ENCODE measurements at regions not wholly inside any gene's neighbourhood (a gene's known extent, or its start where the extent isn't known, plus 50 kb on each side); places are given as distances from the start of the nearest gene placed in this dataset.
"Not testable (repeated sequence)": the region's sequence is repeated elsewhere in the genome, so short reads cannot be mapped to it uniquely, and the experiment has no call there.

DNA sequence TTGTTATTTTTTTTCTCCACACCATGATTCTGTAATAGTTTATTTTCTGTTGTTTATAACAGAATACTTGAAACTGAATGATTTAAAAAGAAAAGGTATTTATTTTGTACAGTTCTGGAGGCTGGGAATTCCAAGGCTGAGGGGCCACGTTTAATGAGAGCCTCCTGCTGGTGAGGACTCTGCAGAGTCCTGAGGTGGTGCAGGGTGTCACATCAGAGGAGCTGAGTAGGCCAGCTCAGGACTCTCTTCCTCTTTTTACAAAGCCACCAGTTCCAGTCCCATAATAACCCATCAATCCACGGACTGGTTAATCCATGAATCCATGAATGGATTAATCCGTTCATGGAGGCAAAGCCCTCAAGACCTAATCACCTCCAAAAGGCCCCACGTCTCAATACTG is 71.6 kb downstream of the TFAP2A start:
- no peak overlapping the region for H3K4me3 ChIP-seq (ENCODE audit: control insufficient read depth in 1 of 2, extremely low read depth in 1 of 2, low read length in 1 of 2)
- H3K9me3 Mint-ChIP-seq: no peaks in the 10 kb centered on the region
- H3K36me3 Mint-ChIP-seq: no peaks in the 10 kb centered on the region

DNA sequence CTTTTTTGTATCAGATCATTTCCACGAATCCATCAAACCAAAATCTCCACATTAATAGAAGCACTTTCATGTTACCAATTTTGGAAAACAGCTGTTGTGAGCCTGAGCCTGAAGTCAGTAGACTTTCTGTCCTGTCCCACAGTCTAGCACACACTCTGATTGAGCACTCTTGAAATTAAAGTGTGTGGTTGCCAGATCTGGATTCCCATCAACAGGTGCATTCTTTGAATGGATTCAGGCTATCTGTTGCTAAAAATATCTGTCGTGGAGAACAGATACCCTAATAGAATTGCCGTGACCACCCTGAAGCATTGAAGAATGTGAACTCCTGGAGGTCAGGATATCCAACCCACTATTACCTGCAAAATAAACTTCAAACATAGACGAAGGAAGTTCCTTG is 73.3 kb downstream of the TFAP2A start:
- no peaks in the 10 kb centered on the region for H3K27me3 ChIP-seq (replicated peaks in 1 of 2; ENCODE audit: control insufficient read depth in 2 of 2, extremely low read depth in 1 of 2, insufficient read depth in 2 of 2, low read length in 1 of 2)
- no peaks in the 10 kb centered on the region for H3K9me3 ChIP-seq
- H3K9me3 Mint-ChIP-seq: no peaks in the 10 kb centered on the region
- H3K4me1 Mint-ChIP-seq: no peaks in the 10 kb centered on the region
- H3K27ac Mint-ChIP-seq: no peak overlapping the region
- no peak overlapping the region for H3K4me3 Mint-ChIP-seq
- ChIA-PET POLR2A (no interaction called here), CTCF (no interaction called here)
- H3K27me3 Mint-ChIP-seq: peaks cover 3 to 8% of the 10 kb centered on the region in 2 donors
- no peaks in the 10 kb centered on the region for H3K36me3 Mint-ChIP-seq
- no peak for DNase-seq
- H3K4me1 ChIP-seq (ENCODE audit: control insufficient read depth in 1 of 2, extremely low read depth in 1 of 2, insufficient read depth in 2 of 2, low read length in 2 of 2): no peaks in the 10 kb centered on the region
- no peak overlapping the region for H3K27ac ChIP-seq (ENCODE audit: low read length)
- H3K36me3 ChIP-seq (ENCODE audit: control insufficient read depth in 2 of 2, extremely low read depth in 1 of 2, insufficient read depth in 1 of 2, low read length in 1 of 2): no peaks in the 10 kb centered on the region
- H3K4me3 ChIP-seq (ENCODE audit: control insufficient read depth in 1 of 2, extremely low read depth in 1 of 2, low read length in 1 of 2): no peak overlapping the region
- WGBS (ENCODE audit: insufficient coverage): 80% methylated on average over 1 of the region's 4 CpGs
- ATAC-seq (replicated peaks in 1 of 4): no peak

More for the DNA sequence above, 71.6 kb downstream of the TFAP2A start:
- no peak for ATAC-seq (replicated peaks in 1 of 4)
- Mint-ChIP-seq H3K4me3 (no peak overlapping the region), H3K4me1 (no peaks in the 10 kb centered on the region), H3K27me3 (peaks cover 10% of the 10 kb centered on the region in 2 donors), H3K27ac (no peak overlapping the region)
- POLR2A ChIA-PET: no interaction called here
- no peak overlapping the region for H3K27ac ChIP-seq (ENCODE audit: low read length)
- no peaks in the 10 kb centered on the region for H3K27me3 ChIP-seq (replicated peaks in 1 of 2; ENCODE audit: control insufficient read depth in 2 of 2, extremely low read depth in 1 of 2, insufficient read depth in 2 of 2, low read length in 1 of 2)
- H3K9me3 ChIP-seq: no peaks in the 10 kb centered on the region
- CTCF ChIA-PET: no interaction called here
- no peak for DNase-seq
- no peaks in the 10 kb centered on the region for H3K36me3 ChIP-seq (ENCODE audit: control insufficient read depth in 2 of 2, extremely low read depth in 1 of 2, insufficient read depth in 1 of 2, low read length in 1 of 2)
- WGBS (ENCODE audit: insufficient coverage): no CpG with 5 or more reads among the region's 4 CpGs
- no peaks in the 10 kb centered on the region for H3K4me1 ChIP-seq (ENCODE audit: control insufficient read depth in 1 of 2, extremely low read depth in 1 of 2, insufficient read depth in 2 of 2, low read length in 2 of 2)

DNA sequence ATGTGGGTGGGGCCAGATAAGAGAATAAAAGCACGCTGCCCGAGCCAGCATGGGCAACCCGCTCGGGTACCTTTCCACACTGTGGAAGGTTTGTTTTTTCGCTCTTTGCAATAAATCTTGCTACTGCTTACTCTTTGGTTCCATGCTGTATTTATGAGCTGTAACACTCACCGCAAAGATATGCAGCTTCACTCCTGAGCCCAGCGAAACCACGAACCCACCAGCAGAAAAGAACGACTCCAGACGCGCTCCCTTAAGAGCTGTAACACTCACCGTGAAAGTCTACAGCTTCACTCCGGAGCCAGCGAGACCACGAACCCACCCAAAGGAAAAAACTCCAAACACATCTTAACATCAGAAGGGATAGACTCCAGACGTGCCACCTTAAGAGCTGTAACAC is 76.7 kb downstream of the TFAP2A start:
- ATAC-seq (replicated peaks in 1 of 4) (no peak), DNase-seq (no peak)
- Histone ChIP-seq H3K27ac (ENCODE audit: low read length) (no peak overlapping the region), H3K9me3 (no peaks in the 10 kb centered on the region), H3K27me3 (replicated peaks in 1 of 2; ENCODE audit: control insufficient read depth in 2 of 2, extremely low read depth in 1 of 2, insufficient read depth in 2 of 2, low read length in 1 of 2) (no peaks in the 10 kb centered on the region), H3K36me3 (ENCODE audit: control insufficient read depth in 2 of 2, extremely low read depth in 1 of 2, insufficient read depth in 1 of 2, low read length in 1 of 2) (no peaks in the 10 kb centered on the region), H3K4me1 (ENCODE audit: control insufficient read depth in 1 of 2, extremely low read depth in 1 of 2, insufficient read depth in 2 of 2, low read length in 2 of 2) (no peaks in the 10 kb centered on the region), H3K4me3 (ENCODE audit: control insufficient read depth in 1 of 2, extremely low read depth in 1 of 2, low read length in 1 of 2) (no peak overlapping the region)
- ChIA-PET CTCF (no interaction called here), POLR2A (no interaction called here)
- 83% methylated on average over 16 of the region's 16 CpGs for WGBS (ENCODE audit: insufficient coverage)
- H3K4me3 Mint-ChIP-seq: no peak overlapping the region
- H3K27me3 Mint-ChIP-seq: peaks cover 2 to 5% of the 10 kb centered on the region in 2 donors
- no peaks in the 10 kb centered on the region for H3K4me1 Mint-ChIP-seq
- no peaks in the 10 kb centered on the region for H3K36me3 Mint-ChIP-seq
- no peaks in the 10 kb centered on the region for H3K9me3 Mint-ChIP-seq
- no peak overlapping the region for H3K27ac Mint-ChIP-seq

DNA sequence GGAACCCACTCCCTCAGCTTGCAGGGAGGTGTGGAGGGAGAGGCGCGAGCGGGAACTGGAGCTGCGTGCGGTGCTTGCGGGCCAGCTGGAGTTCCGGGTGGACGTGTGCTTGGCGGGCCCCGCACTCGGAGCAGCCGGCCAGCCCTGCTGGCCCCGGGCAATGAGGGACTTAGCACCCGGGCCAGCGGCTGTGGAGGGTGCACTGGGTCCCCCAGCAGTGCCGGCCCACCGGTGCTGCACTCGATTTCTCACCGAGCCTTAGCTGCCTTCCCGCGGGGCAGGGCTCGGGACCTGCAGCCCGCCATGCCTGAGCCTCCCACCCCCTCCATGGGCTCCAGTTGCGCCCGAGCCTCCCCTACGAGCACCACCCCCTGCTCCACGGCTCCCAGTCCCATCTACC is 77.5 kb downstream of the TFAP2A start:
- not testable (repeated sequence) for H3K27me3 Mint-ChIP-seq

DNA sequence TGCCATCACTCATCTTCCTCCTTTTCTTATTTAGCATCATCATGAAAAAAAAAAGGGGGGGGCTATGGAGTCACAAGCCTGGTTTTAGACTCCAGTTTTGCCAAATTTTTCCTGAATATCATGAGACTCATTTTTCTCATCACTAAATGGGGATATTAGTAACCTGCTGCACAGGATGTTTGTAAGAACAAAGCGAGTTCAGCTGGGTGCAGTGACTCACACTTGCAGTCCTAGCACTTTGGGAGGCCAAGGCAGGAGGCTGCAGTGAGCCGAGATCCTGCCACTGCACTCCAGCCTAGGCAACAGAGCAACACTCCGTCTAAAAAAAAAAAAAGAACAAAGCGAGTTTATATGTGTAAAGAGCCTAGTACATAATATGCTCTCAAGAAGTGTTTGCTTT is 82.8 kb downstream of the TFAP2A start:
- ChIA-PET CTCF (interaction anchor here in 1 of 2 donors (0.6 kb wide), 1 partner anchor 525 kb away, joined by 4 read pairs; no protein-coding TSS in a partner anchor), POLR2A (no interaction called here)
- Histone ChIP-seq H3K27ac (ENCODE audit: low read length) (no peak overlapping the region), H3K36me3 (ENCODE audit: control insufficient read depth in 2 of 2, extremely low read depth in 1 of 2, insufficient read depth in 1 of 2, low read length in 1 of 2) (no peaks in the 10 kb centered on the region), H3K27me3 (replicated peaks in 1 of 2; ENCODE audit: control insufficient read depth in 2 of 2, extremely low read depth in 1 of 2, insufficient read depth in 2 of 2, low read length in 1 of 2) (no peaks in the 10 kb centered on the region), H3K9me3 (no peaks in the 10 kb centered on the region), H3K4me1 (ENCODE audit: control insufficient read depth in 1 of 2, extremely low read depth in 1 of 2, insufficient read depth in 2 of 2, low read length in 2 of 2) (no peaks in the 10 kb centered on the region), H3K4me3 (ENCODE audit: control insufficient read depth in 1 of 2, extremely low read depth in 1 of 2, low read length in 1 of 2) (no peak overlapping the region)
- Mint-ChIP-seq H3K36me3 (no peaks in the 10 kb centered on the region), H3K4me3 (no peak overlapping the region), H3K4me1 (no peaks in the 10 kb centered on the region), H3K9me3 (no peaks in the 10 kb centered on the region), H3K27me3 (peaks cover 0 to 3% of the 10 kb centered on the region in 2 donors), H3K27ac (no peak overlapping the region)
- no peak for ATAC-seq (replicated peaks in 1 of 4)
- DNase-seq: no peak
- WGBS (ENCODE audit: insufficient coverage): no CpG with 5 or more reads among the region's 4 CpGs

More for the DNA sequence above, 77.5 kb downstream of the TFAP2A start:
- H3K27ac ChIP-seq (ENCODE audit: low read length); H3K9me3 Mint-ChIP-seq; POLR2A ChIA-PET; H3K9me3 ChIP-seq; H3K4me3 ChIP-seq (ENCODE audit: control insufficient read depth in 1 of 2, extremely low read depth in 1 of 2, low read length in 1 of 2); ATAC-seq (replicated peaks in 1 of 4); H3K4me3 Mint-ChIP-seq; DNase-seq; CTCF ChIA-PET; H3K36me3 ChIP-seq (ENCODE audit: control insufficient read depth in 2 of 2, extremely low read depth in 1 of 2, insufficient read depth in 1 of 2, low read length in 1 of 2); H3K4me1 Mint-ChIP-seq; H3K27me3 ChIP-seq (replicated peaks in 1 of 2; ENCODE audit: control insufficient read depth in 2 of 2, extremely low read depth in 1 of 2, insufficient read depth in 2 of 2, low read length in 1 of 2); H3K4me1 ChIP-seq (ENCODE audit: control insufficient read depth in 1 of 2, extremely low read depth in 1 of 2, insufficient read depth in 2 of 2, low read length in 2 of 2); H3K27ac Mint-ChIP-seq; H3K36me3 Mint-ChIP-seq: not testable (repeated sequence)
- WGBS (ENCODE audit: insufficient coverage): 94% methylated on average over 14 of the region's 27 CpGs

DNA sequence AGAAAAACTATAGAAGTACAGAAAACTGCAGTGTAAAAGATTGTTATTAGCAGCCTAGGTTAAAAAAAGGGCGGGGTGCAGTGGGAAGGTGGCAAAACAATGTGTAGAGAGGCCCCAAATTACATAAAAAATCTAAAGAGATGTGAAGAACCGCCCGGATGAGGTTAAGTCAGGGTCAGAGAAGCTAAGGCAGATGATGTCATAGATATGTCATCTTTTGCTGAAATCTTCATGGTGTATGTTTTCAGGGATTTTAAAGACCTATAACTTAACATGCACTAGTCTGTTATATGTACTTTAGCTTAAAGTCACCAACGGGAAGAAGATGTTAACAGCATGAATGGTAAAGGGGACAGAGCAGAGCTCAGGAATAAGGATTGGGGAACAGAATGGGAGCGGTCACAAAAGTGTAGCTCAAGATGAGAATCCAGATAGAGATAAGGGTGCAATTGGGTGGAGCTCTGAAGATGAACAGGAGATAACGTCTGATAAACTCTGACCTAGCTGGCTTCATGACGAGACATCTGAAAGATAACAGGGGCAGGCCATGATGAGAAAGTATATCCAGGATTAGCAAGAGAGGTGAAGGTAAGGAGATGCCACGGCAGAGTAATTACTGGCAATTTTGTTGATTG is 83.4 kb downstream of the TFAP2A start:
- WGBS (ENCODE audit: insufficient coverage): 78% methylated on average over 4 of the region's 8 CpGs
- CTCF ChIA-PET: interaction anchor here in 1 of 2 donors (0.6 kb wide), 1 partner anchor 526 kb away, joined by 4 read pairs; no protein-coding TSS in a partner anchor

DNA sequence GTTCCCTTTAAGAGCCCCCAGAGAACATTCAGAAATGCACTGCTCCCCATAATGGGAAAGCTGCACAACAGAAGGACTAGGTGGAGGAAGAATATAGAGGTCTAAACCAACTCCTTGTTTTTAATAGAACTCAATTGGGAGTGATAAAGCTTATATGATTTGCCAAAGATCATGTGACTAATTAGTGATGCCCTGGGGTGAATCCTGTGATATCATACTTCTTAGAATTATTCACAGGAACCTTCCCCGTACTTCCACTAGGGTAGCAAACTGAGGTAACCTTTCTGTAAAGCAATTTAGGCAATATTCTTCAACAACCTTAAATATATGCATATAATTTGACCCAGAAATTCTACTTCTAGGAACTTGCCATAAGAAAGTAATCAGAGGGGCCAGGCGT is 84.4 kb downstream of the TFAP2A start:
- Mint-ChIP-seq H3K27ac (no peak overlapping the region), H3K9me3 (no peaks in the 10 kb centered on the region), H3K36me3 (no peaks in the 10 kb centered on the region), H3K4me3 (no peak overlapping the region), H3K27me3 (peaks cover 0 to 3% of the 10 kb centered on the region in 2 donors), H3K4me1 (no peaks in the 10 kb centered on the region)
- Histone ChIP-seq H3K36me3 (ENCODE audit: control insufficient read depth in 2 of 2, extremely low read depth in 1 of 2, insufficient read depth in 1 of 2, low read length in 1 of 2) (no peaks in the 10 kb centered on the region), H3K4me3 (ENCODE audit: control insufficient read depth in 1 of 2, extremely low read depth in 1 of 2, low read length in 1 of 2) (no peak overlapping the region), H3K27me3 (replicated peaks in 1 of 2; ENCODE audit: control insufficient read depth in 2 of 2, extremely low read depth in 1 of 2, insufficient read depth in 2 of 2, low read length in 1 of 2) (no peaks in the 10 kb centered on the region), H3K4me1 (ENCODE audit: control insufficient read depth in 1 of 2, extremely low read depth in 1 of 2, insufficient read depth in 2 of 2, low read length in 2 of 2) (no peaks in the 10 kb centered on the region), H3K27ac (ENCODE audit: low read length) (no peak overlapping the region), H3K9me3 (no peaks in the 10 kb centered on the region)
- ATAC-seq (replicated peaks in 1 of 4) (no peak), DNase-seq (no peak)
- POLR2A ChIA-PET: no interaction called here
- CTCF ChIA-PET: no interaction called here
- WGBS (ENCODE audit: insufficient coverage): 86% methylated on average over 1 of the region's 2 CpGs

More for the DNA sequence above, 83.4 kb downstream of the TFAP2A start:
- no peaks in the 10 kb centered on the region for H3K9me3 ChIP-seq
- POLR2A ChIA-PET: no interaction called here
- no peaks in the 10 kb centered on the region for H3K4me1 ChIP-seq (ENCODE audit: control insufficient read depth in 1 of 2, extremely low read depth in 1 of 2, insufficient read depth in 2 of 2, low read length in 2 of 2)
- Mint-ChIP-seq H3K4me1 (no peaks in the 10 kb centered on the region), H3K27me3 (peaks cover 0 to 3% of the 10 kb centered on the region in 2 donors), H3K4me3 (no peak overlapping the region), H3K36me3 (no peaks in the 10 kb centered on the region), H3K9me3 (no peaks in the 10 kb centered on the region), H3K27ac (no peak overlapping the region)
- ATAC-seq (replicated peaks in 1 of 4) (no peak), DNase-seq (no peak)
- no peak overlapping the region for H3K27ac ChIP-seq (ENCODE audit: low read length)
- no peak overlapping the region for H3K4me3 ChIP-seq (ENCODE audit: control insufficient read depth in 1 of 2, extremely low read depth in 1 of 2, low read length in 1 of 2)
- no peaks in the 10 kb centered on the region for H3K36me3 ChIP-seq (ENCODE audit: control insufficient read depth in 2 of 2, extremely low read depth in 1 of 2, insufficient read depth in 1 of 2, low read length in 1 of 2)
- H3K27me3 ChIP-seq (replicated peaks in 1 of 2; ENCODE audit: control insufficient read depth in 2 of 2, extremely low read depth in 1 of 2, insufficient read depth in 2 of 2, low read length in 1 of 2): no peaks in the 10 kb centered on the region
